Stimulated activated CD4-positive, alpha-beta T cell treated with anti-CD3 and anti-CD28 coated beads, Interleukin-4, amount 100 ng/mL, for 48 hours (primary cell): ENCODE measurements at regions not wholly inside any gene's neighbourhood (a gene's known extent, or its start where the extent isn't known, plus 50 kb on each side); places are given as distances from the start of the nearest gene placed in this dataset.

Experiments
- DNase-seq, 2 donors: peaks; one replicate each; pipeline ENCODE4 v3.0.0-alpha.2; 2020; ENCODE audit warnings: low read depth in 2 of 2

- no peak for DNase-seq
These were observed 52.1 kb upstream of the PPFIA2 start for GRCh38 chr12:81811061-81811777.

GRCh38 chr12:81809829-81810595 lies 50.9 kb upstream of the PPFIA2 start:
- no peak for DNase-seq

GRCh38 chr12:81809113-81809777 lies 50.1 kb upstream of the PPFIA2 start:
- DNase-seq = no peak
